GM12891 (cell line): ENCODE measurements at regions not wholly inside any gene's neighbourhood (a gene's known extent, or its start where the extent isn't known, plus 50 kb on each side); places are given as distances from the start of the nearest gene placed in this dataset.

ENCODE experiments used
- POLR2A ChIP-seq: IDR thresholded peaks from 2 replicates; pipeline ENCODE4 v1.6.1; 2011; ENCODE audit warnings: low read depth, low read length, control low read depth
- POLR2AphosphoS5 ChIP-seq: IDR thresholded peaks from 2 replicates; pipeline ENCODE4 v1.6.1; 2011; ENCODE audit warnings: low read depth, low read length, control low read depth

- TF ChIP-seq POLR2A: no peak
- TF ChIP-seq POLR2AphosphoS5: no peak
Observed at GRCh38 chr6:137547186-137547585, 53.0 kb upstream of the OLIG3 start.
